Neural progenitor cell (in vitro differentiated cells): ENCODE measurements at regions not wholly inside any gene's neighbourhood (a gene's known extent, or its start where the extent isn't known, plus 50 kb on each side); places are given as distances from the start of the nearest gene placed in this dataset.

Source experiments
- DNase-seq: peaks from one replicate; pipeline ENCODE4 v3.0.0-alpha.2; 2016; ENCODE audit warnings: low spot score
- H2AFZ ChIP-seq: fragments of 200-600 bp; sonication (generic); replicated peaks from 2 replicates; pipeline ENCODE4 v1.6.1; 2016; ENCODE audit warnings: antibody characterized with exemption
- H3F3A ChIP-seq: fragments of 200-600 bp; sonication (generic); 2 replicates; pipeline ENCODE4 v1.6.1; 2016; ENCODE audit warnings: antibody characterized with exemption, low read depth
- H3K27ac ChIP-seq: fragments of 200-600 bp; sonication (generic); 2 replicates; pipeline ENCODE4 v1.5.1; 2016; ENCODE audit warnings: mild to moderate bottlenecking
- H3K27me3 ChIP-seq: fragments of 200-600 bp; sonication (generic); 2 replicates; pipeline ENCODE4 v1.6.1; 2016; ENCODE audit warnings: mild to moderate bottlenecking, moderate library complexity
- H3K36me3 ChIP-seq: fragments of 200-600 bp; sonication (generic); 2 replicates; pipeline ENCODE4 v1.5.1; 2016
- H3K4me1 ChIP-seq: fragments of 200-600 bp; sonication (generic); 2 replicates; pipeline ENCODE4 v1.6.1; 2016; ENCODE audit warnings: mixed run types
- H3K4me2 ChIP-seq: fragments of 200-600 bp; sonication (generic); 2 replicates; pipeline ENCODE4 v1.6.1; 2016
- H3K4me3 ChIP-seq: fragments of 200-600 bp; sonication (generic); 2 replicates; pipeline ENCODE4 v1.5.1; 2016
- H3K79me2 ChIP-seq: fragments of 200-600 bp; sonication (generic); 2 replicates; pipeline ENCODE4 v1.6.1; 2016; ENCODE audit warnings: low read depth
- H3K9ac ChIP-seq: fragments of 200-600 bp; sonication (generic); 2 replicates; pipeline ENCODE4 v1.6.1; 2016
- H3K9me3 ChIP-seq: fragments of 200-600 bp; sonication (generic); 2 replicates; pipeline ENCODE4 v1.5.1; 2016; ENCODE audit warnings: low read depth
- H4K20me1 ChIP-seq: fragments of 200-600 bp; sonication (generic); 2 replicates; pipeline ENCODE4 v1.6.1; 2016; ENCODE audit warnings: low read depth
- H3K27ac Mint-ChIP-seq: 3 replicates; pipeline ENCODE4 v1.8.0; 2021; ENCODE audit warnings: mixed read lengths
- H3K27me3 Mint-ChIP-seq: 2 replicates; pipeline ENCODE4 v1.8.0; 2022; ENCODE audit warnings: low read depth, mild to moderate bottlenecking, inconsistent platforms, moderate library complexity, mixed read lengths; ENCODE audit not compliant: insufficient read depth
- H3K36me3 Mint-ChIP-seq: 3 replicates; pipeline ENCODE4 v1.8.0; 2021; ENCODE audit warnings: mixed read lengths
- H3K4me1 Mint-ChIP-seq: 3 replicates; pipeline ENCODE4 v1.8.0; 2021; ENCODE audit warnings: mixed read lengths
- H3K4me3 Mint-ChIP-seq: 3 replicates; pipeline ENCODE4 v1.8.0; 2021; ENCODE audit warnings: mild to moderate bottlenecking, moderate library complexity, mixed read lengths
- H3K9me3 Mint-ChIP-seq: 3 replicates; pipeline ENCODE4 v1.8.0; 2020; ENCODE audit warnings: mixed read lengths
- CTCF ChIP-seq: fragments of 200-600 bp; sonication (generic); IDR thresholded peaks from 2 replicates; pipeline ENCODE4 v1.5.1; 2017; ENCODE audit warnings: antibody characterized with exemption, mild to moderate bottlenecking
- EZH2 ChIP-seq: fragments of 200-600 bp; sonication (generic); IDR thresholded peaks from 2 replicates; pipeline ENCODE4 v1.6.1; 2017; ENCODE audit warnings: antibody characterized with exemption, mild to moderate bottlenecking, moderate library complexity
- EZH2phosphoT487 ChIP-seq: fragments of 200-600 bp; sonication (generic); IDR thresholded peaks from 2 replicates; pipeline ENCODE4 v1.6.1; 2017; ENCODE audit warnings: antibody characterized with exemption

DNA sequence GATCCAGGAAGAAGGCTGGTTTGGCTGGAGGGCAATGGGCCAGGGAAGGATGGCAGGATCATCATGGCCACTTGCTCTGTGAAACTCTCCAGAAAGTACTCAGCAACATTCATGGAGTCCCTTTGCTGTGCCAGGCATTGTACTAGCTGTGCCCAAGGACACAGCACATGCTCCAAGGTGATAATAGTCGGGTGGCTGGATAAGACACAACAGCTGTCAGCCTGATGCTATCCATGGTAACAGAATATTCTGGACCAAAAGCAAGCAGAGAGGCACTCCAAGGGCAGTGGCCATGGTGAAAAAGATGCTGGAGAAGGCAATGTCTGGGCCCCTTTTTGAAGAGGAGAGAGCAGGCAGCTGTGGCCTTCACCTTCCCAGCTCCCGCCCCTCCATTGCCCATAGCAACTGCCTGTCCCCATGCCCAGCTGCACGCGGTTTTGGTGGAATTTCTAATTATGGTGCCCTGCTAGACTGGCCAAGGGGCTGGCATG, 113.8 kb upstream of the CPEB4 start:
- Histone ChIP-seq H3K9me3 (no peaks in the 10 kb centered on the region), H4K20me1 (no peaks in the 10 kb centered on the region), H3K4me3 (no peak overlapping the region), H3K27ac (no peak overlapping the region), H3K4me2 (no peak overlapping the region), H3F3A (peaks cover 18% of the 10 kb centered on the region), H3K79me2 (no peaks in the 10 kb centered on the region), H3K27me3 (no peaks in the 10 kb centered on the region), H3K9ac (no peak overlapping the region), H3K36me3 (no peaks in the 10 kb centered on the region), H2AFZ (no peak overlapping the region), H3K4me1 (peaks cover 19% of the 10 kb centered on the region)
- TF ChIP-seq CTCF (no peak), EZH2phosphoT487 (no peak), EZH2 (no peak)
- no peak overlapping the region for H3K4me3 Mint-ChIP-seq
- H3K36me3 Mint-ChIP-seq = no peaks in the 10 kb centered on the region
- H3K27me3 Mint-ChIP-seq = peaks cover 3% of the 10 kb centered on the region
- no peaks in the 10 kb centered on the region for H3K9me3 Mint-ChIP-seq
- DNase-seq = no peak
- H3K27ac Mint-ChIP-seq = no peak overlapping the region
- peaks cover 23% of the 10 kb centered on the region for H3K4me1 Mint-ChIP-seq

- H3K27ac Mint-ChIP-seq = no peak overlapping the region
- peaks cover 3% of the 10 kb centered on the region for H3K27me3 Mint-ChIP-seq
- Histone ChIP-seq H3K36me3 (no peaks in the 10 kb centered on the region), H3K9ac (no peak overlapping the region), H3K9me3 (no peaks in the 10 kb centered on the region), H3K4me1 (peaks cover 19% of the 10 kb centered on the region), H4K20me1 (no peaks in the 10 kb centered on the region), H3K4me3 (no peak overlapping the region), H2AFZ (no peak overlapping the region), H3F3A (peaks cover 18% of the 10 kb centered on the region), H3K4me2 (no peak overlapping the region), H3K79me2 (no peaks in the 10 kb centered on the region), H3K27ac (no peak overlapping the region), H3K27me3 (no peaks in the 10 kb centered on the region)
- TF ChIP-seq EZH2 (no peak), EZH2phosphoT487 (no peak), CTCF (no peak)
- DNase-seq = no peak
- H3K36me3 Mint-ChIP-seq = no peaks in the 10 kb centered on the region
- H3K4me1 Mint-ChIP-seq = peaks cover 23% of the 10 kb centered on the region
- no peak overlapping the region for H3K4me3 Mint-ChIP-seq
- H3K9me3 Mint-ChIP-seq = no peaks in the 10 kb centered on the region
Observed at GRCh38 chr5:173775261-173776197, 112.6 kb upstream of the CPEB4 start.

DNA sequence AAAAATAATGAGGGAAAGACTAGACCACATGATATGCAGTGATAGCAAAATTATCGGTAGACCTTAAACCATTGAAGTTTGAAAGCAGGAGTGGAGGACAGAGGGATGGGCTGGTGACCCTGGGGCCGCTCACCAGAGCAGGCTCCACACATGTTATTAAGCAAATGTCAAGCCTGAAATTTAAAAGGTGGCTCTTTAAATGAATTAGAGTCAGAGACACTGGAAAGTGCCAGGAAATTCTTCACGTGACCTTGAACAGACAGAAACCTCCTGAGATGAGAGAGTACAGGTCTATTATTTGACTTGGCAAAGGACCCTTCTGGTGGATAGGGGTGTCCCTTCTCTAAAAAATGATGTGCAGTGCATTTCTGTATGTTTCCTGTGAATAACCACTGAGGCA, 111.0 kb upstream of the CPEB4 start:
- H3K27me3 ChIP-seq = no peaks in the 10 kb centered on the region
- H2AFZ ChIP-seq = no peak overlapping the region
- no peaks in the 10 kb centered on the region for H3K79me2 ChIP-seq
- Mint-ChIP-seq H3K4me1 (peaks cover 27% of the 10 kb centered on the region), H3K36me3 (no peaks in the 10 kb centered on the region), H3K4me3 (no peak overlapping the region), H3K9me3 (no peaks in the 10 kb centered on the region), H3K27ac (no peak overlapping the region), H3K27me3 (peaks cover 3% of the 10 kb centered on the region)
- no peaks in the 10 kb centered on the region for H4K20me1 ChIP-seq
- no peak overlapping the region for H3K27ac ChIP-seq
- H3K36me3 ChIP-seq = no peaks in the 10 kb centered on the region
- no peak overlapping the region for H3K9ac ChIP-seq
- no peaks in the 10 kb centered on the region for H3K9me3 ChIP-seq
- H3K4me2 ChIP-seq = no peak overlapping the region
- H3F3A ChIP-seq = peaks cover 10% of the 10 kb centered on the region
- DNase-seq = no peak
- H3K4me3 ChIP-seq = no peak overlapping the region
- no peak for TF ChIP-seq CTCF
- TF ChIP-seq EZH2 = no peak
- no peak for TF ChIP-seq EZH2phosphoT487
- peaks cover 9% of the 10 kb centered on the region for H3K4me1 ChIP-seq
